Activated T-helper 2 cell treated with anti-CD3 and anti-CD28 coated beads, Interferon-gamma antibody, Interleukin-2, Interleukin-4, amounts not matched to agents 10 μg/mL and 5 μg/mL and 100 μg/mL, durations not matched to agents 14 hours and 24 hours and 36 hours (primary cell): ENCODE measurements at regions not wholly inside any gene's neighbourhood (a gene's known extent, or its start where the extent isn't known, plus 50 kb on each side); places are given as distances from the start of the nearest gene placed in this dataset.

Experiments used
- DNase-seq: peaks from one replicate; pipeline ENCODE4 v3.0.0; 2021; ENCODE audit warnings: low spot score
- H3K27ac Mint-ChIP-seq: one replicate; pipeline ENCODE4 v1.8.0; 2021; ENCODE audit warnings: mixed read lengths
- H3K27me3 Mint-ChIP-seq: one replicate; pipeline ENCODE4 v1.8.0; 2021; ENCODE audit warnings: low read depth, mixed read lengths
- H3K36me3 Mint-ChIP-seq: one replicate; pipeline ENCODE4 v1.8.0; 2021; ENCODE audit warnings: low read depth, mixed read lengths
- H3K4me1 Mint-ChIP-seq: one replicate; pipeline ENCODE4 v1.8.0; 2021; ENCODE audit warnings: low read depth, mixed read lengths
- H3K4me3 Mint-ChIP-seq: one replicate; pipeline ENCODE4 v1.8.0; 2021; ENCODE audit warnings: low read depth, mild to moderate bottlenecking, moderate library complexity, mixed read lengths
- H3K9me3 Mint-ChIP-seq: one replicate; pipeline ENCODE4 v1.8.0; 2021; ENCODE audit warnings: mixed read lengths
- intact Hi-C: fragments of 100-400 bp; cut with micrococcal nuclease; formaldehyde crosslinking; loops from one replicate; pipeline ENCODE4 v1.15.1; 2023

DNA sequence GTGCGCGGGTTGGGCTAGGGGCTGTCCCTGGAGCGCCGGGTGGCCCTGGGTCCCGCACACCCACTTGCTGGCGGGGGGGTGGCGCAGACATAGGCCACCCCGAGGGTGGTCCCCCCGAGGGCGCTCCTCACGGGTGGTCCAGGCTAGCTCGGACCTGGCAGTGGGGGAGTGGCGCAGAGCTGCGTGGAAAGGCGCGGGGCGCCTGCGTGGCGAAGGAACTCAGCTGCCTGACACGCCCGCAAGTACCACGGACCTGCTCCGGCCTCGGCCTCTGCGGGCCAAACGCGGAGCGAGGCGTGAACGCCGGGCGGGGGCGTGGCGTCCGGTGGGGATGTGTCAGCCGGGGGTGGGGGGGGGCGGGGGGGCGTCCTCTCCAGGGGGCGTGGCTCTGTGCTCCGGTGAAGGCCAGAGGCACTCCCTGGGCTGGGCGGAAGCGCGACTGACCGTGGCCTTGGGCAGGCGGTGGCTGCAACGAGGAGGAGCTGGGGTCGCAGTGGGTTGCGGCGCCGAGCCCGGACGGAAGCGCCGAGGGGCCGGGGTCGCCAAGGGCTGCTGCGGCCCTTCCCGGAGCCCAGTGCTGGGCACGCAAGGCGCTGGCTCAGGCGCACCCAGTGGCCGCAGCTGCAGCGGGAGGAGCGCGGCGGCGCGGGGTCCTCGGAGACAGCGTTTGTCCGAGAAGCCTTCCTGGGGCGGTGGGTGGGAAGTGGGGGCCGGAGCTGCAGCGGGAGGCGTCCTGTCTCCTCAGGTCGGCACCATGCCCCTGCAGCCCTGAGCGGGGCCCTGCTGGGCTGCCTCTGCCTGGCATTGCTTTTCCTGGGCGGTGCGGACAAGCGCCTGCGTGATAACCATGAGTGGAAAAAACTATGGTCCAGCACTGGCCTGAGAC lies 58.9 kb upstream of the NUPR2 start:
- no peak overlapping the region for H3K27ac Mint-ChIP-seq

GRCh38 chr7:56174346-56174874 lies 58.2 kb upstream of the NUPR2 start:
- Mint-ChIP-seq H3K27me3 (no peaks in the 10 kb centered on the region), H3K9me3 (peaks cover 17% of the 10 kb centered on the region), H3K4me3 (no peak overlapping the region), H3K27ac (no peak overlapping the region), H3K4me1 (no peaks in the 10 kb centered on the region), H3K36me3 (no peaks in the 10 kb centered on the region)
- no peak for DNase-seq
- intact Hi-C loops, result no loop called here

More for the DNA sequence above, 58.9 kb upstream of the NUPR2 start:
- DNase-seq, result no peak
- Mint-ChIP-seq H3K27me3 (no peaks in the 10 kb centered on the region), H3K4me3 (no peak overlapping the region), H3K4me1 (no peaks in the 10 kb centered on the region), H3K9me3 (peaks cover 17% of the 10 kb centered on the region), H3K36me3 (no peaks in the 10 kb centered on the region)
- intact Hi-C loops, result no loop called here
